GM21529 (cell line): ENCODE measurements at regions not wholly inside any gene's neighbourhood (a gene's known extent, or its start where the extent isn't known, plus 50 kb on each side); places are given as distances from the start of the nearest gene placed in this dataset.
A peak's percentile ranks its signal among the peaks of the same experiment; 100 is the strongest.
"Not testable (repeated sequence)": the region's sequence is repeated elsewhere in the genome, so short reads cannot be mapped to it uniquely, and the experiment has no call there.

ENCODE experiments used
- ATAC-seq: cut with Tn5 transposase; IDR thresholded peaks from one replicate; pipeline ENCODE4 v1.9.1; 2021; ENCODE audit not compliant: unreplicated experiment

- no peak for ATAC-seq
Observed at GRCh38 chr1:119251751-119252150, 111.3 kb upstream of the WARS2 start.

DNA sequence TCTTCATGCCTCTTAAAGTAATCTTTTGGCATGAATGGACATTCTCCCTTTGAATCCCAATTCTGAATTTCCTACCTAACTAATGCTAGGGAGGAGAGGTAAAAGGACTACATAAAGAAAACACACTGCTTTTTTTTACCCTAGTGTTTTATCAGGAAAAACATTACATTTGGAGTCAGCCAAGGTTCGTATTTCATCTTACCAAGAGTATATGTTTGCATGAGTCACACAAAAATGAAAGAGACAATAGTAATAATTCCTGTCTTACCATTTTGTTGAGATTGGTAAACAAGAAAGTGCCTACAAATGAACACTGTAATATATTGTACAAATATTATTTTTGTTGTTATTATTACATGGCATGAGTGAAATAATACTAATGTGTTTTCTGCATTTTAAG, 112.9 kb upstream of the WARS2 start:
- no peak for ATAC-seq

GRCh38 chr1:119254067-119254720, 113.7 kb upstream of the WARS2 start:
- ATAC-seq: no peak

GRCh38 chr1:119256089-119256488, 112.5 kb upstream of the HAO2 start:
- not testable (repeated sequence) for ATAC-seq

DNA sequence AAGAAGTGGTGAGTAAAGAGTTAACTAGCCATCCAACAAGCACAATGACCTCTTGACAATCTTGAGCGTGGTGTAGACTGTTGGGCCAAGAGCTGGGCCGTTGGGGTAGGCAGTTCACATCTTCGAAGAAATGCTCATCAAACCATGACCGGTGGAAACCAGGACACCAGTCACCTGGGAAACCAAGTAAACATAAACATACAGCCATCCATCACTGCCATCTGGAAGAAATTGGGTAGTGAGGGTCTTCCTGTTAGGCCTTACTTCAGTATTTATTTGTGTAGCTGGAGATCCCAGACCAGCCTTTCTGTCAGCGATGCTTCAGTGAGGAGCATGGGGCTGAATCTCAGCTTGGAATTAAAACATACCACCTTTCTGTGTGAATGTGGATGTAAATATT, 108.1 kb upstream of the HAO2 start:
- ATAC-seq: no peak

DNA sequence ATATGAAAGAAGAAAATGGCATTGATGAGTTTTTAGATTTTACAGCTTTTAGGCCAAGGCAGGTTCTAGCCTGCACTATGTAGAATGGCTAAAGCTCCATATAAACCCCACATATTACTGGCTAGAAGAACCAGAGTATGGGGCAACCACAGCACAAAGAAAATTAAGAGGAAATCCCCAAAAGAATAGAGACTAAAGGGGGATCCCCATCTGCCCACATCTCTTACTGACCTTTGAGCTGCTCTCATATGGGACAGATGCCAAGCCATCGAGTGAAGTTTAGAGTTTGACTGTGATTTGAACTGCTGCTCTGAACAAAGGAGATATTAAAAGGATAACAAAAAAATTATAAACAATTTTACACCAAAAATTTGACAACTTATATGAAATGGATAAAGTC, 102.2 kb upstream of the HAO2 start:
- peak; percentile 94 for ATAC-seq

DNA sequence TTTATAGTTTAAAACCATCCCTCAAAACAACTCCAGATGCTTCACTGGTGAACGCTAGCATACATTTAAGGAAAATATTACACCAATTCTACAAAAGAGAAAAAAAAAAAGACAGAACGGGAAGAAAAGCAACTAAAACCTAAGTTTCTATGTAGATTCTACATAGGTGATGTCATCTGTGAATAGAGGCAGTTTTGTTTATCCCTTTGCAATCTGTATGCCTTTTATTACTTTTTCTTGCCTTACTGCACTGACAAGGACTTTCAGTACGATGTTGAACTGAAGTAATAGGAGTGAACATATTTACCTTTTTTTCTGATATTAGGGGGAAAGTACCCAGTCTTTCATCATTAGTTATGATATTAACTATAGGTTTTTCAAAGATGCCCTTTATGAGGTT, 101.7 kb upstream of the HAO2 start:
- no peak for ATAC-seq

DNA sequence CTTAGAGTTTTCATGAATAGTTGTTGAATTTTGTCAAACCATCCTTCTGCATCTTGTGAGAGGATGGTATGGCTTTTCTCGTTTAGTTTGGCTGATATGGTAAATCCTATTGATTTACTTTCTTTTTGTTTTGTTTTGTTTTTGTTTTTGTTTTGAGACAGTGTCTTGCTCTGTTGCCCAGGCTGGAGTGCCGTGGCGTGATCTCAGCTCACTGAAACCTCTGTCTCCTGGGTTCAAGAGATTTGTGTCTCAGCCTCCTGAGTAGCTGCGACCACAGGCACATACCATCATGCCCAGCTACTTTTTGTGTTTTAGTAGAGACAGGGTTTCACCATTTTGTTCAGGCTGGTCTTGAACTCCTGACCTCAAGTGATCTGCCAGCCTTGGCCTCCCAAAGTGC, 101.3 kb upstream of the HAO2 start:
- ATAC-seq: not testable (repeated sequence)

DNA sequence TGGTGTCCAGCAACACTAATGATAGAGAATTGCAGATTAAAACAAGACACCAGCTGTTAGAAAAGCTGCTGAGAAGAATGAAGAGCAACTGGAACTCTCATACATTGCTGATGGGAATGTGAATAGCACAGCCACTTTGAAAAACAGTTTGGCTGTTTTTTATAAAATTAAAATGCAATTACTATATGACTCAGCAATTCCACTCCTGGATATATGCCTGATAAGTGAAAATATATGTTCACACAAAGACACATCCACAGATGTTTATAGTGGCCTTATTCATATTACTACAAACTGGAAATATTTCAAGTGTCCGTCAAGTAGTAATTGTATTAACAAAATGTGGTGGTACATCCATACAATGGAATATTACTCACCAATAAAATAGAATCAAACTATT, 99.7 kb upstream of the HAO2 start:
- no peak for ATAC-seq

GRCh38 chr1:119275145-119276134, 93.1 kb upstream of the HAO2 start:
- ATAC-seq: peak; percentile 63

DNA sequence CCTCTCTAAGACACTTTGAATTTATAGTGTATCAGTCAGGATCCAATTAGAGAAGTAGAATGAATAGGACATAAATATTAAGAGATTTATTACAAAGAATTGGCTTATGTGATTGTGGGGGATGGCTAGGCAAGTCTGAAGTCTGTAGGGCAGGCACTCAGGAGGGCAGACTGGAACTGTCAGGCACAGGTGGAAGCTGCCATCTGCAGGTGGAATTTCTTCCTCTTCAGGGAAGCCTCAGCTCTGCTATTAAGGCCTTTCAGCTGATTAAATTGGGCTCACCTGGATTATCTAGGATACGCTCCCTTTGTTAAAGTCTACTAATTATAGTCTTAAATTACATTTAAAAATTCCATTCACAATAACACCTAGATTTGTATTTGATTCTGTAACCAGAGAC, 92.0 kb upstream of the HAO2 start:
- no peak for ATAC-seq

DNA sequence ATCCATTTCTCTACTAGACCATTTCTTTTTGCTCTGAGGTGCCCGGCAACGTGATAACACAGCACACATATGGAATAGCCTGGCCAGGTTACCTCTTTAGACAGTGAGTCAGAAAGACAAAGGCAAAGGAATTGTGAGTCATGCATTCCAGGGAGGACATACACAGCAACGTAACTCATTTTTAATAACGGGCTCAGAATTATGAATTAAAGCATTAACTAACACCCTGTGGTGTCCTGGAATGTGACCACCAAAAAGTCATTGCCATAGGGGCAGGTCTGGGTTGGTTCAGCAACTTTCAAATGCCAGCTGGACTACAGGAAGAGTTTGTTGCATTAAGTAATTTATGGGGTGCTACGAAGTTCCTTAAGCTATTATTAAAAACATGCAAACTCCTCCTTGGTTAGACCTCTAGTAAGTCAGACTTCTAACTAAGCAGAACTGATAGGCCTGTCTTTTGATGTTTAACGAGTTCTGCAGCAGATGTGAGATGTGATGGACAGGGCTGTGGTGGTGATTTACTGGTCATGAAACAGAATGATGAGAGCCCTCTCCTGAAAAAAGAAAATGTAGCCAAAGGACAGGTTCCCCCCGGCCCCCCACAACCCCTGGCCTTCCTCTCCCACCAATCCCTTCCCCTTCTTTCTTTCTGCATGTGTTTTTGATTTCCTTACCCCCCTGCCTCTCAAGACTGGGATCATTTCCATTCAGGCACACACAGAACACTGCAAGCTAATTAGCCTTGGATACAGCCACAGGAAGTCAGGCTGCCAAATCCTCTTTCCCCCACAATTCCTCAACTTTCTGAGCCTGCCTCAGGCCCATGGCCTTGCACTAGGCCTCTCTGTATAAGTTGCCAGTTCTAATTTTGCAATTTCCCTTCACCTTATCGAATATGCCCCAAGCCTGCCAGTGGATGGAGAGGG, 88.9 kb upstream of the HAO2 start:
- ATAC-seq: no peak

DNA sequence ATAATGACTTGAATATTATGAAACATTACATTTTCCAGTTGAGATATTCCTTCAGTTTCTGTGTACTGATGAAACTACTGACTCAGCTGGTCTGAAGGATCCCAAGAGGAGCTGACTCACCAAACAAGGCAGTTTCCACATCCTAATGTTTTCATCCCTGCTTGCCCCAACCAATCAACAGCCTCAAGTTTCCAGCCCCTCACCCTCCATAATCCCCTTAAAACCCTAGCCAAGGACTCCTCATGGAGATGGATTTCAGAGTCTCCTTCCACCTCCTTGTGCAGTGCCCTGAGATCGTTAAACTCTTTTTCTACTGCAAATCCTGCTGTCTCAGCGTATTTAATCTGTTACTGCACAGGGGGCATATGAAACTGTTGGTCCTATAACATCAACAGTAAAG, 83.1 kb upstream of the HAO2 start:
- no peak for ATAC-seq

DNA sequence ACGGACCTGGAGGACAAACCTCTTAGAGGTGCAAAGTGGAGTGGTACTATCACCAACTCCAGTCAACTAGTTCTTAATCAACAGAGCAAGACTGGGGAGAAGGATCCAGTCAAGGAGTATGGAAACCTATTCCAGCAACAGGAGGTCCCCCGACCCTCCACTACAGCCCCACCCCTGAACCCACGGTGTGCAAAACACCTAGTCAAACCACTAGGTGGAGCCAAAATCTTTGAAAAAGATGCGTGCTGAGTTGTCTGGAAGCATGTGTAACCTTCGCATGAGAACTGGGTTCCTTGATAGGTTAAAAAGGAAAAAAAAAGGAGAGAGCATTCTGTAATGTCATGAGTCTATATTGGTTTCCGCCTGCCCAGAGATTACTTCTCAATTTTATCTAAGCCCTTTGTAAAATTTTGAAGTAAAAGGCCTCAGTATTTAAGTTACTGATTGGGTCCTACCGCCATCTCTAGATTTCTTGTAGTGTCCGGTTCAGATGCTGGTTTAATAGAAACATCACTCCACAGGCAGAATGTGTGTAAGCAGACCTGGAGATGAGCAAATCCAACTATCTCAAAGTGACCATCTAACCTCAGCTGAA, 81.9 kb upstream of the HAO2 start:
- ATAC-seq: peak; percentile 72

DNA sequence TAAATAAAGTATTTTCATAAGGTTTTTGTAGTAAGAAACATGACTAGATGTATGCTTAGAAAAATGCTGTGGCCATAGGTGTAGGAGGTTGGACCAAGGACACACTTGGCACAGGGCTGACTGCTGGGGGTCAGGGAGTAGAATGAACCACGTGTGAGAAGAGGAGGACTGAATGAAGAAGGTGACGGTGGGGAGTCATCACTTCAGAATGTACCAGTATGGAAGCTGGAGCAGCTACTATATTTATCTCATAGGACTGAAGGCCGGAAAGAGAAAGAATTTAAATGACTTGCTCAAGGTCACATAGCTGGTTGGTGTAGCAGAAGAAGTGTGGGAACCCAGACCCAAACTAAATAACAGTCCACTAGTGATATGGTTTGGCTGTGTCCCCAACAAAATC, 79.8 kb upstream of the HAO2 start:
- no peak for ATAC-seq

GRCh38 chr1:119290297-119290696, 78.3 kb upstream of the HAO2 start:
- no peak for ATAC-seq

- no peak for ATAC-seq
Observed at GRCh38 chr1:119291611-119292206, 76.9 kb upstream of the HAO2 start.

GRCh38 chr1:119293797-119294196, 74.8 kb upstream of the HAO2 start:
- no peak for ATAC-seq

DNA sequence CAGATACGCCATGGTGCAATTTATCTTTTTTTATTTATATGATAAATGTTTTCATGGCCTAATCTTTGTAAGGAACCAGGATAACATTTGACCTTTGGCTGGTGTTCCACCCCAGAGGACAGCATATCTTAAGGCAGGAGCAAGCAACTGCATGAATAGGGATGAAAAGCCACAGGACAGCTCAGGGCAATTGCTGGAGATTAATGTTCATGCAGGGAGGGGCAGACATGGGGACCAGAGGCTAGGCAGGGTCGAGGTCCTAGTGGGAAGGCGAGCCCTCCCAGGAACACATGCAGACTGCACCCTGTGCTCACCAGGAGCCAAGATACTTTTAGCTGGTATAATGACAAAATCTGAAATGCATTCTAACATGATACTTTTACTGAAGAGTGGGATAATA, 74.4 kb upstream of the HAO2 start:
- no peak for ATAC-seq

GRCh38 chr1:119294722-119295121, 73.9 kb upstream of the HAO2 start:
- no peak for ATAC-seq
